ENCODE measurements at regions not wholly inside any gene's neighbourhood (a gene's known extent, or its start where the extent isn't known, plus 50 kb on each side); places are given as distances from the start of the nearest gene placed in this dataset.

GRCh38 chr18:75125382-75126331 is 83.3 kb downstream of the PTGR3 start:
- no peak for DNase-seq
- H3K4me1 ChIP-seq (ENCODE audit: insufficient read depth), result no peaks in the 10 kb centered on the region
- no peak overlapping the region for H3K27ac ChIP-seq
- TF ChIP-seq EZH2 (IDR thresholded peaks at IDR 0.05; ENCODE audit: insufficient read depth, poor library complexity, severe bottlenecking) (no peak), EZH2phosphoT487 (IDR thresholded peaks at IDR 0.05; ENCODE audit: insufficient read depth, low read depth) (no peak)
- H3K9ac ChIP-seq, result no peak overlapping the region
- no peaks in the 10 kb centered on the region for H3K79me2 ChIP-seq (ENCODE audit: insufficient read depth)
- H3K9me2 ChIP-seq (ENCODE audit: insufficient read depth), result no peaks in the 10 kb centered on the region
- H3K36me3 ChIP-seq (ENCODE audit: low read depth), result no peaks in the 10 kb centered on the region
- no peaks in the 10 kb centered on the region for H3F3A ChIP-seq (ENCODE audit: insufficient read depth)
- in situ Hi-C loops (cut with MboI), result no loop called here
- no peak overlapping the region for H2AFZ ChIP-seq
- 79 to 82% methylated on average over 41 to 44 of the region's 44 CpGs for WGBS, 2 experiments (ENCODE audit: low coverage in 1 of 2, low lambda C conversion rate in 2 of 2, missing lambda C conversion rate in 2 of 2)
- no peaks in the 10 kb centered on the region for H4K20me1 ChIP-seq (ENCODE audit: insufficient read depth)
- H3K27me3 ChIP-seq (replicated peaks; ENCODE audit: insufficient read depth), result no peaks in the 10 kb centered on the region
- no peak overlapping the region for H3K4me2 ChIP-seq (ENCODE audit: unreplicated experiment)
- no peaks in the 10 kb centered on the region for H3K9me3 ChIP-seq (ENCODE audit: low read depth)
- no peak overlapping the region for H3K4me3 ChIP-seq

- no peak overlapping the region for H3K9ac ChIP-seq
- no peaks in the 10 kb centered on the region for H3K79me2 ChIP-seq (ENCODE audit: insufficient read depth)
- 58 to 63% methylated on average over 16 of the region's 16 CpGs for WGBS, 2 experiments (ENCODE audit: low coverage in 1 of 2, low lambda C conversion rate in 2 of 2, missing lambda C conversion rate in 2 of 2)
- no peaks in the 10 kb centered on the region for H4K20me1 ChIP-seq (ENCODE audit: insufficient read depth)
- H3K9me2 ChIP-seq (ENCODE audit: insufficient read depth), result no peaks in the 10 kb centered on the region
- H3K4me2 ChIP-seq (ENCODE audit: unreplicated experiment), result no peak overlapping the region
- H3K4me1 ChIP-seq (ENCODE audit: insufficient read depth), result no peaks in the 10 kb centered on the region
- H3F3A ChIP-seq (ENCODE audit: insufficient read depth), result no peaks in the 10 kb centered on the region
- in situ Hi-C loops (cut with MboI), result no loop called here
- no peaks in the 10 kb centered on the region for H3K36me3 ChIP-seq (ENCODE audit: low read depth)
- no peak for DNase-seq
- H3K9me3 ChIP-seq (ENCODE audit: low read depth), result no peaks in the 10 kb centered on the region
- no peak overlapping the region for H3K4me3 ChIP-seq
- H3K27ac ChIP-seq, result no peak overlapping the region
- TF ChIP-seq EZH2phosphoT487 (IDR thresholded peaks at IDR 0.05; ENCODE audit: insufficient read depth, low read depth) (no peak), EZH2 (IDR thresholded peaks at IDR 0.05; ENCODE audit: insufficient read depth, poor library complexity, severe bottlenecking) (no peak)
- H3K27me3 ChIP-seq (replicated peaks; ENCODE audit: insufficient read depth), result no peaks in the 10 kb centered on the region
- no peak overlapping the region for H2AFZ ChIP-seq
Observed at GRCh38 chr18:75124991-75125381, 84.0 kb downstream of the PTGR3 start.

GRCh38 chr18:75124551-75124950 is 84.4 kb downstream of the PTGR3 start:
- Histone ChIP-seq H3K9me3 (ENCODE audit: low read depth) (no peaks in the 10 kb centered on the region), H3K4me2 (ENCODE audit: unreplicated experiment) (no peak overlapping the region), H3K9ac (no peak overlapping the region), H3K79me2 (ENCODE audit: insufficient read depth) (no peaks in the 10 kb centered on the region), H3F3A (ENCODE audit: insufficient read depth) (no peaks in the 10 kb centered on the region), H2AFZ (no peak overlapping the region), H3K36me3 (ENCODE audit: low read depth) (no peaks in the 10 kb centered on the region), H4K20me1 (ENCODE audit: insufficient read depth) (no peaks in the 10 kb centered on the region), H3K27me3 (replicated peaks; ENCODE audit: insufficient read depth) (no peaks in the 10 kb centered on the region), H3K9me2 (ENCODE audit: insufficient read depth) (no peaks in the 10 kb centered on the region), H3K27ac (no peak overlapping the region), H3K4me1 (ENCODE audit: insufficient read depth) (no peaks in the 10 kb centered on the region), H3K4me3 (no peak overlapping the region)
- TF ChIP-seq EZH2phosphoT487 (IDR thresholded peaks at IDR 0.05; ENCODE audit: insufficient read depth, low read depth), result no peak
- TF ChIP-seq EZH2 (IDR thresholded peaks at IDR 0.05; ENCODE audit: insufficient read depth, poor library complexity, severe bottlenecking), result no peak
- in situ Hi-C loops (cut with MboI), result no loop called here
- 79 to 81% methylated on average over 14 of the region's 14 CpGs for WGBS, 2 experiments (ENCODE audit: low coverage in 1 of 2, low lambda C conversion rate in 2 of 2, missing lambda C conversion rate in 2 of 2)
- no peak for DNase-seq

GRCh38 chr18:75123113-75123512 is 85.8 kb downstream of the PTGR3 start:
- no peaks in the 10 kb centered on the region for H4K20me1 ChIP-seq (ENCODE audit: insufficient read depth)
- H3K4me2 ChIP-seq (ENCODE audit: unreplicated experiment), result no peak overlapping the region
- no peak overlapping the region for H3K4me3 ChIP-seq
- H3K27me3 ChIP-seq (replicated peaks; ENCODE audit: insufficient read depth), result no peaks in the 10 kb centered on the region
- H2AFZ ChIP-seq, result no peak overlapping the region
- no peaks in the 10 kb centered on the region for H3K79me2 ChIP-seq (ENCODE audit: insufficient read depth)
- no peak overlapping the region for H3K27ac ChIP-seq
- H3K36me3 ChIP-seq (ENCODE audit: low read depth), result no peaks in the 10 kb centered on the region
- no peak overlapping the region for H3K9ac ChIP-seq
- no peaks in the 10 kb centered on the region for H3K4me1 ChIP-seq (ENCODE audit: insufficient read depth)
- no peak for TF ChIP-seq EZH2phosphoT487 (IDR thresholded peaks at IDR 0.05; ENCODE audit: insufficient read depth, low read depth)
- no peak for TF ChIP-seq EZH2 (IDR thresholded peaks at IDR 0.05; ENCODE audit: insufficient read depth, poor library complexity, severe bottlenecking)
- DNase-seq, result no peak
- no peaks in the 10 kb centered on the region for H3K9me2 ChIP-seq (ENCODE audit: insufficient read depth)
- H3F3A ChIP-seq (ENCODE audit: insufficient read depth), result no peaks in the 10 kb centered on the region
- 53 to 55% methylated on average over 11 to 12 of the region's 12 CpGs for WGBS, 2 experiments (ENCODE audit: low coverage in 1 of 2, low lambda C conversion rate in 2 of 2, missing lambda C conversion rate in 2 of 2)
- H3K9me3 ChIP-seq (ENCODE audit: low read depth), result no peaks in the 10 kb centered on the region
- in situ Hi-C loops (cut with MboI), result no loop called here

Data from GM23248 (cell line).